ENCODE measurements at regions not wholly inside any gene's neighbourhood (a gene's known extent, or its start where the extent isn't known, plus 50 kb on each side); places are given as distances from the start of the nearest gene placed in this dataset.

DNA sequence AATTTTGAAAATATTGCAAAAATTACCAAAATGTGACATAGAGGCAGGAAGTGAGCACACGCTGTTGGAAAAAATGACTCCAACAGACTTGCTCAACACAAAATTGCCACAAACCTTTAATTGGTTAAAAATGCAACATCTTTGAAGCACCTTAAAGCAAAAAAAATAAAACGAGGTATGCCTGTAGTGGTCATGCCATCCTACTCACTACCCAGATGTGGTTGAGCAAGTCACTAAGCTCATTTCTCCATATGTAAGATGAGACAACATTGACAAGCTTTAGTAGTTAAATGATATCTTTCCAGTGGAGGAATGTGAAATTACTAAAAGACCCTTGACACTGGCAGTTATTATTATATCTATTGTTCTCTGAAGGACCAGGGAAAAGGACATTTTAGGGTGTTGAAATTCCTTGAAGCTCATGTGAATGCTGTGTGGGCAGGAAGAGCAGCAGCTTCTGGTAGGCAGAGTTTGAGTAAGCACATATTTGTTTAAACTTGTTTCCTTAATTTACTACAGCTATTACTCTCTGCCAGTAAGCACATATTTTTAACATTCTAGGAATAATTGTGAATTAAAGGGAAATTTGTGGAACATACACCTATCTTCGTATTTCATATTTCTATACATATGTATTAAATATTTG lies 131.6 kb upstream of the P2RY1 start:
- BruUV-seq (replicated peaks): no TSS peak
- DNase-seq (ENCODE audit: low read depth, low spot score) (no peak), FAIRE-seq (no peak)
- Histone ChIP-seq H4K20me1 (replicated peaks; ENCODE audit: control insufficient read depth, extremely low read depth, insufficient read depth, low read length) (no peaks in the 10 kb centered on the region), H3K9me3 (replicated peaks; ENCODE audit: control insufficient read depth, insufficient read depth, low read length) (no peaks in the 10 kb centered on the region), H3K4me2 (ENCODE audit: insufficient read depth, low read length) (no peak overlapping the region), H3K27me3 (ENCODE audit: control insufficient read depth in 2 of 2, insufficient read depth in 2 of 2, low read length in 2 of 2) (peaks cover 0 to 2% of the 10 kb centered on the region in 2 experiments), H3K36me3 (ENCODE audit: control insufficient read depth in 2 of 2, extremely low read depth in 1 of 2, insufficient read depth in 2 of 2, low read length in 2 of 2) (no peaks in the 10 kb centered on the region), H3K4me3 (replicated peaks in 1 of 3; ENCODE audit: insufficient read depth in 1 of 3, low read depth in 1 of 3, low read length in 3 of 3) (no peak overlapping the region), H3K9ac (replicated peaks; ENCODE audit: extremely low read depth, insufficient read depth, low read length) (no peak overlapping the region), H3K27ac (ENCODE audit: insufficient read depth, low read depth, low read length) (no peak overlapping the region), H3K79me2 (ENCODE audit: control insufficient read depth, insufficient read depth, low read length) (no peaks in the 10 kb centered on the region), H2AFZ (ENCODE audit: low read depth, low read length) (no peak overlapping the region), H3K4me1 (ENCODE audit: control insufficient read depth, extremely low read depth, insufficient read depth, low read length) (no peaks in the 10 kb centered on the region), H3K9me1 (replicated peaks; ENCODE audit: control insufficient read depth, extremely low read depth, insufficient read depth, low read length) (no peaks in the 10 kb centered on the region)
- ChIA-PET CTCF (interaction anchor here (2.2 kb wide), 1 partner anchor 9 kb away, joined by 5 read pairs; no protein-coding TSS in a partner anchor), POLR2A (no interaction called here)
- TF ChIP-seq CTCF (IDR thresholded peaks at IDR 0.05; ENCODE audit: extremely low read depth in 1 of 2, insufficient read depth in 1 of 2, low read depth in 1 of 2, low read length in 2 of 2): no peak
- no peak for TF ChIP-seq POLR2AphosphoS5 (IDR thresholded peaks at IDR 0.05; ENCODE audit: insufficient read depth, low read depth, low read length)
- no peak for TF ChIP-seq POLR2A (IDR thresholded peaks at IDR 0.05; ENCODE audit: low read depth, low read length)
- TF ChIP-seq MYC (IDR thresholded peaks at IDR 0.05; ENCODE audit: low read depth, low read length): no peak
- TF ChIP-seq EZH2 (IDR thresholded peaks at IDR 0.05; ENCODE audit: borderline replicate concordance, low read depth, low read length, severe bottlenecking): no peak
- no peak for TF ChIP-seq MAX (IDR thresholded peaks at IDR 0.05; ENCODE audit: insufficient read depth, insufficient read length)
- no peak for TF ChIP-seq JUN (IDR thresholded peaks at IDR 0.05; ENCODE audit: borderline replicate concordance, insufficient read depth, insufficient read length, low read depth)
- no peak for TF ChIP-seq GATA2 (IDR thresholded peaks at IDR 0.05; ENCODE audit: insufficient read depth, insufficient read length, low read depth, low read length)
- no peak for TF ChIP-seq FOS (IDR thresholded peaks at IDR 0.05; ENCODE audit: borderline replicate concordance, insufficient read depth, low read length)
- intact Hi-C loops (cut with micrococcal nuclease) (no loop called here), dilution Hi-C loops (cut with MboI; ENCODE audit: extremely low pct_ligation_motif_present, low sequenced_read_pairs) (no loop called here)

All from endothelial cell of umbilical vein (primary cell).